ENCODE measurements at regions not wholly inside any gene's neighbourhood (a gene's known extent, or its start where the extent isn't known, plus 50 kb on each side); places are given as distances from the start of the nearest gene placed in this dataset.

GRCh38 chr15:85974348-85974705, 105.3 kb upstream of the AGBL1 start:
- in situ Hi-C loops (cut with MboI; ENCODE audit: low sequenced_read_pairs) = no loop called here

DNA sequence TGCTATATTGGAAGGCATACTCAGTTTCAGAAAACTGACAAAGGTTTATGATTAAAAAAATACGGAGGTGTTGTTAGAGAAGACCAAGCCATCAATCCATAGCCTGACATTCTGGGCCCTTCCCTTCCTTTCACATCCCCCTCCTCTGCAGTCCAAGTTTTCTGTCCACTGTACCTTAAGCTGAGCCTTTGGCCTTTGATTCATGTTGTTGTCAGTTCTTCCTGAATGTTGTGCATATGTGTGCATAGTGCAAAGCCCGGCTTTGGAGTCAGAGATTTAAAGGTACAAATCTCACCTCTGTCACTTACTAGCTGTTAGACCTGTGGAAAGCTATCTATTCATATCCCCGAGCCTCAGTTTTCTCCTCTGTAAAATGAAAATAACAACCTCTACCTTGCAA, 104.9 kb upstream of the AGBL1 start:
- in situ Hi-C loops (cut with MboI; ENCODE audit: low sequenced_read_pairs) = no loop called here

DNA sequence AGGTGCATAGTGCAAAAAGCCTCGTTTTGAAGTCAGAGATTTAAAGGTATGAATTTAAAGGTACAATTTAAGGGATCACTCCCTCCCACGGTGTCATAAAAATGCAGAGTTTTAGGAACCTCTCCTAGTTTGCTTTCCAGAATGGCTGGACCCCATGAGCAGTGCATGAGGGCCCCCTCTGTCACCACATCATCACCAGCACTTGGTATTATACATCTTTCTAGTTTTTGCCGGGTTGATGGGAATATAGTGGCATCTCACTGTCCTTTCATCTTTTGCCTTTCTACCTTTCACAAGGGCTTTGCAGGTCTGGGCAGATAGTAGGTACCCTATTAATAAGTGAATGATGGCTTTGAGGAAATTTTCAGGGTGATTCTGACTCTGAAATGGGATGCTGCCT, 103.6 kb upstream of the AGBL1 start:
- in situ Hi-C loops (cut with MboI; ENCODE audit: low sequenced_read_pairs) = no loop called here

DNA sequence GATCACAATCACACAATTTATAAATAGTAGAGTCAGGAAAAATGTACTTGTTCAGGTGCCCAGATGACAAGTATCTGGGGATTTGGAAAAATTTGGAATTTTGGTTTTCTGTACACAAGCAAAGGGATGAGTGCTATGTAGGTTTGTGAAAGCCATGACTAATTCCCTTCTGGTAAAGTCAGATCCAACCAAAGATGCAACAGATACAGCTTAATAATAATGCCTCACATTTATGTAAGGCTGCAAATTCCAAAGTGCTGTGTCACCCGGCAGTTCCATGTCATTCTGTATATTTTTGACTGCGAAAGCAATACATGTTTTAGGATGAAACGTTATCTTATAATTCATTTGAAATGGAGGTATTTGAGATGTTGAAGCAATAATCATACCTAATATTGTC, 102.7 kb upstream of the AGBL1 start:
- in situ Hi-C loops (cut with MboI; ENCODE audit: low sequenced_read_pairs) = no loop called here

DNA sequence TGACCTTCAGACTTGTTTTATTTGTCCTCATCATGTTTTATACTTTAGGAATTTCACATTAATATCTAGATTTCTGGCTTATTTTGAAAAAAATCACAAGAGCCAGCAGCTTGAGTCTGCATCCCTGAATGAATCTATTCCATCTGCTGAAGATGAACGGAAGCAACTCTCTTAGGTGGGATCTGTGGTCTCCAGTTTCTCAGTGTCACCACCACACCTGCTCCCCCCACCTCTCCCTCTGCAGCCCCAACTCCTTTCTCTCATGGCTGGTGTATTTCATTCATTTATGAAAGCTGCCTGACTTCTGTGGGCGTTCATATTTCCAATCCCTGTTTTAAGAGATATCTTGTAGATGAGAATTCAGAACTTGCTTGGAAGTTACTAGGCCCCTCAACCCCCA, 102.1 kb upstream of the AGBL1 start:
- in situ Hi-C loops (cut with MboI; ENCODE audit: low sequenced_read_pairs) = no loop called here

DNA sequence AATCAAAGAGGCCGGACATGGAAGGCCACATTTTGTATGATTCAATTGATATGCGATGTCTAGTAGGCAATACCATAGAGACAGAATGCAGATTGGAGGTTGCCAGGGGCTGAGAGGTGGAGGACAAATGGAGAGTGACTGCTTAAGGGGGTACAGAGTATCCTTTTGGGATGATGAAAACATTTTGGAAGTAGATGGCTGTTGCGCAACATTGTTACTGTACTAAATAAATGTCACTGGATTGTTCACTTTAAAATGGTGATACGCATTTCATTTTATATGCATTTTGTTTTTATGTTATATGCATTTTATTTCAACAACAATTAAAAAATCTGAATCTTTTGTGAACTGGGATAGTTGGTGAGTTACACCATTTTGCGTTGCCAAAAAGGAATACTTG, 99.7 kb upstream of the AGBL1 start:
- in situ Hi-C loops (cut with MboI; ENCODE audit: low sequenced_read_pairs) = no loop called here

- in situ Hi-C loops (cut with MboI; ENCODE audit: low sequenced_read_pairs) = no loop called here
Measured at GRCh38 chr15:85980946-85981345, 98.7 kb upstream of the AGBL1 start.

GRCh38 chr15:85984241-85984640, 95.4 kb upstream of the AGBL1 start:
- in situ Hi-C loops (cut with MboI; ENCODE audit: low sequenced_read_pairs) = no loop called here

DNA sequence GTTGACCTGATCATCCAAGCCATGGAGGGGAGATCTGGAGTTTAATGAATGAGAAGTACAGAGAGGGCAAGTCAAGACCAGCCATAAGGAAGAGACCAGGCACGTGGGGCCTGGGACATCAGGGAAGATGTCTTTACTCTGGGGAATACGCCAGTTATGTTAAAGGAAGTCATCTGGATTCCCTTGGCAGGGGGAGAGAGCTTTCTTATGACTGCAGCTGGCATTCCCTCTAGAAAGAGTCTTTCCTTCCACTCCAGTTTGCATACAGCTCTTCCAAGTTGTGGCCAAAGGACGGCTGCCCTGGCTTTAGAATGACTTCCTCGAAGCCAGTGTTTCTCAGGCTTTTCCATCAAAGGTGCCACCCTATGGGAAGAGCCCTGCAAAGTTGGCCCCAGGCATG, 93.6 kb upstream of the AGBL1 start:
- in situ Hi-C loops (cut with MboI; ENCODE audit: low sequenced_read_pairs) = no loop called here

- in situ Hi-C loops (cut with MboI; ENCODE audit: low sequenced_read_pairs) = no loop called here
Measured at GRCh38 chr15:85986741-85987140, 92.9 kb upstream of the AGBL1 start.

DNA sequence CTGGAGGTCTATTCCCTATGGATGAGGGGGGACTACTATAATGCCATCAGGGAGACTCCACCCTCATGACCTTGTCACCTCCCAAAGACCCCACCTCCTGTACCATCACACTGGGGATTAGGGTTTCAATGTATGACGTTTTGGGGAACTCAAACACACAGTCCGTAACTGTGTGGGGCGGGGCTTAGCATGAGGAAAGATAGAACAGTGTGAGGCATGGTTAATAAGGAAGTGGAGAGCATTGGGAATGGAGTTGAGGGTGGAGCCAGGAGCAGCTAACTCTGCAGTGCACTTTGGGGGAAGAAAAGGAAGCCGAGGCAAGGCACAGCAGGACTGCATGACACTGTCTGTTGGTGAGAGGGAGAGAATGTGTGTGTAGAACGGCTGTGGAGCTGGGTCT, 90.9 kb upstream of the AGBL1 start:
- in situ Hi-C loops (cut with MboI; ENCODE audit: low sequenced_read_pairs) = no loop called here

GRCh38 chr15:85992224-85992623, 87.4 kb upstream of the AGBL1 start:
- in situ Hi-C loops (cut with MboI; ENCODE audit: low sequenced_read_pairs) = no loop called here

DNA sequence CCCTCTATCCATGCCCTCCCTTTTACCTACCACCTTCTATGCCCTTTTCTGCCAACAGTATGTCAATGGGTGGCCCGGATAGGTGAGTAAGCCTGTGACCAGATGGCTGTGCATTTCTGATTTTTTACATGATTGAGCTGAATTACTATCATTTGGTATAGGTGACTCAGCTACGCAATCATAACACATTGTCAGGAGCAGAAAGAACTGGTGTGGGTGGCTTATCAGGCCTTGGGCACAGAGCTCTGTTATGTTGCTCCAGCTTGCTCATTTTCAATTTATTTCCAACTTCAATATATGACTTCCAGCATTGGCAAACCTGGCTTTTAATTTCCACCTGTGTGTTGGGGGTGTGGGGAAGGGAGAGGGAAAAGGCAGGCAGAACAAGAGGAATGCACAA, 86.6 kb upstream of the AGBL1 start:
- in situ Hi-C loops (cut with MboI; ENCODE audit: low sequenced_read_pairs) = no loop called here

DNA sequence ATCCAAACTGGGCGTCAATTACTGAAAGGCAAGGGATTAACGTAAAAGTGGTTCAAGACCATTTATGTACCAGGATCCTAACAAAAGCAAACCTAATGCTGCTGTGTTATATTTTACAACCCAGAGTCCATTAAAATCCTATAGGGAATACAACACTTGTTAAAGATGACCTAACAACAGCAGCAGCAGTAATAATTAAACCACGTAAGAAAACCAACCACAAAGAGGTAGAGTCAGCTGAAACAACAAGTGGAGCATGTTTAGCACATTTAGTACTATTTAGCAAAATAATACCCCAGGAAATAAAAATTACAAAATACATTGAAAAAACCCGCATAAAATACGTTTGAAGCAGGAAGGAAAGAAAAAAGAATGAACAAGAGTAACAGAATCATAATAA, 82.1 kb upstream of the AGBL1 start:
- in situ Hi-C loops (cut with MboI; ENCODE audit: low sequenced_read_pairs) = no loop called here

- in situ Hi-C loops (cut with MboI; ENCODE audit: low sequenced_read_pairs) = no loop called here
Measured at GRCh38 chr15:85999658-86000057, 80.0 kb upstream of the AGBL1 start.

DNA sequence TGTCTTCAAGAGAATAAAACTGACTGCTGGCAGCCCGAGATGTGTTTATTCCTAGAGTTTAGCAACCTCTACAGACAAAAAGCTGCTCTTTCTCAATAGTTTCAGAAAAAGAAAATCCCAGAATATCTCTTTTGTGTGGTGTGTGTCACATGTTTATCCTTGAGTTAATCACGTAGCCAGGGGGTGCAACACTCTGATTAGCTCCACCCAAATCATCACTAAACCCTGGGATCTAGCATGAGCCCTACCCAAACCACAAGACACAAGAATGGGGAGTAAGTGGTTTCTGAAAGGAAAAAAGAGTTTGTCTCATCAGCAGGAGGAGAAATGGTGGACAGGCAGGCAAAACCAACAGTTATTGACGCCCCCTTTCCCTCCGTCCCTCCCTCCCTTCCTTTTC, 78.5 kb upstream of the AGBL1 start:
- in situ Hi-C loops (cut with MboI; ENCODE audit: low sequenced_read_pairs) = no loop called here

GRCh38 chr15:86002444-86002843, 77.2 kb upstream of the AGBL1 start:
- in situ Hi-C loops (cut with MboI; ENCODE audit: low sequenced_read_pairs) = no loop called here

DNA sequence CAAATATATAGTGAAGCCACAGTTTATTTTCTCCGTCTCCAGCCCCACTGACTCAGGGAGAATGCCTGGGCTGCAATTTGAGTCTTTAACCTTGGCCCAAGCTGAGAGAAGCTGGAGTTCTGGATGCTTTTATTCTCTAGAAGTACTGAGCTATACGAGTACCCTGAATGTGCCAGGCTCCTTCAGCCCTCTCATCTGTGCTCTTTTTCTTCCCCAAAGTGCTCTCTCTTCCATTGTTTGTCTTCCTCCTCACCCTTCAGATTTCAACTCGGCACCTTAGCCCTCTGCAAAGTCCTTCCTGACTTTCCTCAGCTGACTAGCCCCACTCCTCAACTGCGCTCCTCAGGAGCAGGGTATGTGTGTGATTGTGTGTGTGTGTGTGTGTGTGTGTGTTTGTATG, 75.6 kb upstream of the AGBL1 start:
- in situ Hi-C loops (cut with MboI; ENCODE audit: low sequenced_read_pairs) = no loop called here

DNA sequence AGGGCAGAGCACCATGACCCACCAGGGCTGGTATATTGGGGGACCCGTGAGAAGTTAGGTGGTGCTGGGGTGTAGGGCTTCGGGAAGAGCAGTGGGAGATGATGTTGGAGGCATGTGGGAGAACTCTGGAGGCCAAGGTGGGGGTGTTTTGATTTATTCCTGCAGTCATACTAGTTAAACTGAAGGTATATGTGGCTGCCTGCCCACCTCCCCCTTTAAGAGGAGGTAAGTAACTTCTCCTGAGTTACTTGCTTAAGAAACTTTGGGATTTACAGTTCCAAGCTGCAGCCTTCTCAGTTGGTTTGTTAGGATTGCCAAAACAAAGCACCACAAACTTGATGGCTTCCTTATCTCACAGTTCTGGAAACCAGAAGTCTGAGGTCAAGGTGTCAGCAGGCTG, 73.1 kb upstream of the AGBL1 start:
- in situ Hi-C loops (cut with MboI; ENCODE audit: low sequenced_read_pairs) = no loop called here

DNA sequence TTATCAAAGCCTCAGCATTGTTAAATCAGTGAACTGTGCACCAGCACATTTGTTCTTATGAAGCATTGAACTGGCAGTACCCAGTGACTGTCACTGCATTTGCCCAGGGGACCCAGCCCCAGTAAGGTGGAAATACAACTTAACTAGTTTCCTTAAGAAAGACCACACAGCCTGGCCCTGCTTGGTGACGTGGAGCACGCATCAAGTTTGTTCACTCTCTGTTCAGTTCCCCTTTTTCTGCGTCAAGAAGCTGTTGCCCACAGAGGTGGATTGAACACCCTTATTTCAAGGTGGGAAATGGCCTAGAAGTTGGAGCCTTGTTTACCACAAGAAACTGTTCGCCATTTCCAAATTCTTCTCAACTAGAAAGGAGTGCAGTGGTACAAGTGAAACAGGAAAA, 69.9 kb upstream of the AGBL1 start:
- in situ Hi-C loops (cut with MboI; ENCODE audit: low sequenced_read_pairs) = no loop called here

- in situ Hi-C loops (cut with MboI; ENCODE audit: low sequenced_read_pairs) = no loop called here
Measured at GRCh38 chr15:86010398-86010797, 69.3 kb upstream of the AGBL1 start.

- in situ Hi-C loops (cut with MboI; ENCODE audit: low sequenced_read_pairs) = no loop called here
Measured at GRCh38 chr15:86010891-86011290, 68.8 kb upstream of the AGBL1 start.

- in situ Hi-C loops (cut with MboI; ENCODE audit: low sequenced_read_pairs) = no loop called here
Measured at GRCh38 chr15:86014016-86014415, 65.7 kb upstream of the AGBL1 start.

- in situ Hi-C loops (cut with MboI; ENCODE audit: low sequenced_read_pairs) = no loop called here
Measured at GRCh38 chr15:86016750-86017149, 62.9 kb upstream of the AGBL1 start.

Data from HL-60/S4 treated with retinoic acid at 250 ng/mL for 4 days and 3 days (cell line).